Coronary artery (tissue), 2 donors: ENCODE measurements at regions not wholly inside any gene's neighbourhood (a gene's known extent, or its start where the extent isn't known, plus 50 kb on each side); places are given as distances from the start of the nearest gene placed in this dataset.

ENCODE experiments used
- DNase-seq: peaks from one replicate; pipeline ENCODE4 v3.0.0-alpha.2; 2017; ENCODE audit warnings: low spot score
- H3K27ac ChIP-seq, 2 donors: fragments of 200-600 bp; sonication (generic); one replicate each; pipeline ENCODE4 v1.5.1; 2016 to 2019
- H3K4me3 ChIP-seq: fragments of 200-600 bp; sonication (generic); 2 replicates; pipeline ENCODE4 v1.5.1; 2016; ENCODE audit warnings: mild to moderate bottlenecking, moderate library complexity
- TF ChIP-seq, protein P1 (sequence below): fragments of 200-600 bp; sonication (generic); IDR thresholded peaks from one replicate; pipeline ENCODE4 v1.5.1; 2019; ENCODE audit warnings: antibody characterized with exemption

DNA sequence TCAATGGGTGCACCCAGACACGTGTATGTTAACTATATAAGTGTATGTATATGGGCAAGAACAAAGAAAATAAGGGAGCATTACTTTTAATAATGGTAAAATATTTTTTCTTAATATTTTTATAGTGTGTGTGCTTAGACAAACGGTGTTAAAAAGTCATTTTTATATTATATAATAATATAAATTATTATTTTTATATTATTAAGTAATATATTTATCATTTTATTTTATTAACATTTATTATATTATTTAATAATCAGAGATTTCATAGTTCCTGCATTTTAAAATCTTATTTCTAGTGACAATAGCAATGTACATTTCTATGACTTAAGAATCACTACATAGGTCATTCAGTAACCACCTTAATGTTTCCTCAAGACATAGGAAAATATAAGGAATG lies 184.4 kb downstream of the SLITRK5 start:
- no peak for DNase-seq
- Histone ChIP-seq H3K4me3 (no peak overlapping the region), H3K27ac (no peak overlapping the region)
- TF ChIP-seq, protein P1, sequence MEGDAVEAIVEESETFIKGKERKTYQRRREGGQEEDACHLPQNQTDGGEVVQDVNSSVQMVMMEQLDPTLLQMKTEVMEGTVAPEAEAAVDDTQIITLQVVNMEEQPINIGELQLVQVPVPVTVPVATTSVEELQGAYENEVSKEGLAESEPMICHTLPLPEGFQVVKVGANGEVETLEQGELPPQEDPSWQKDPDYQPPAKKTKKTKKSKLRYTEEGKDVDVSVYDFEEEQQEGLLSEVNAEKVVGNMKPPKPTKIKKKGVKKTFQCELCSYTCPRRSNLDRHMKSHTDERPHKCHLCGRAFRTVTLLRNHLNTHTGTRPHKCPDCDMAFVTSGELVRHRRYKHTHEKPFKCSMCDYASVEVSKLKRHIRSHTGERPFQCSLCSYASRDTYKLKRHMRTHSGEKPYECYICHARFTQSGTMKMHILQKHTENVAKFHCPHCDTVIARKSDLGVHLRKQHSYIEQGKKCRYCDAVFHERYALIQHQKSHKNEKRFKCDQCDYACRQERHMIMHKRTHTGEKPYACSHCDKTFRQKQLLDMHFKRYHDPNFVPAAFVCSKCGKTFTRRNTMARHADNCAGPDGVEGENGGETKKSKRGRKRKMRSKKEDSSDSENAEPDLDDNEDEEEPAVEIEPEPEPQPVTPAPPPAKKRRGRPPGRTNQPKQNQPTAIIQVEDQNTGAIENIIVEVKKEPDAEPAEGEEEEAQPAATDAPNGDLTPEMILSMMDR: no peak

DNA sequence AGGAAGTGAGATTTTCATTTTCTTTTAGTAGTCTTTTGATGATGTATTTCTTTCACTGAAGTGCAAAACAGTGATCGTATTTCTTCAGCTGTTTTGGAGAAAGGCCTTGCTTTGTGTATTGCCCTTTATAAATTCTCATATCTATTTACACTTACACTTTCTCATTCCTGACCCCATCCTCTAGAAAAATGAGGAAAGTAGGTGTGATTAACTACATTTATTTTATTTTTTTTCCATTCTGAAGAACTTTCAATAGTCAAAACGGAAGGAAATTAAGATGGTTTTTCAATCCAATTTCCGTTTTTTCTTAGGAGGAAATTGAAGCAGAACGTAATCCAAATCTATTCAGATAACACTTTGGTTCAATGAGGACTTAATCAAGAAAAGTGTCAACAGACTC lies 188.1 kb downstream of the SLITRK5 start:
- no peak overlapping the region for H3K27ac ChIP-seq
- TF ChIP-seq, protein P1: no peak
- no peak overlapping the region for H3K4me3 ChIP-seq
- no peak for DNase-seq

DNA sequence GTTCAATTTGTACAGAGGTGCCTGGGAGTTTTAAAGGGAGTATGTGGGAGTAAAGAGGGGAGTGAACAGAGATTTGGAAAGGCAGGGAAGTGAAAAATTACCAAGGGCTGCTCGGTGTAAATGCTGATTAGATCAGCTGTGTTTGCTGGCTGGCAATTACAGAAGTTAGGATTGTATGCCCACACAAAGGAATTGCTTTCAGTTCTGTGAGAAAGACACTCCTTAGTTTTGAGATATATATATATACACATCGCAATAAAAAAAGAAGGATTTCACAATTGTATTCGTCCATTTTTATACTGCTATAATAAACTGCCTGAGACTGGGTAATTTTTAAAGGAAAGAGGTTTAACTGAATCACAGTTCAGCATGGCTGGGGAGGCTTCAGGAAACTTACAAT lies 196.3 kb downstream of the SLITRK5 start:
- no peak for DNase-seq
- Histone ChIP-seq H3K27ac (no peak overlapping the region), H3K4me3 (no peak overlapping the region)
- TF ChIP-seq, protein P1: no peak

DNA sequence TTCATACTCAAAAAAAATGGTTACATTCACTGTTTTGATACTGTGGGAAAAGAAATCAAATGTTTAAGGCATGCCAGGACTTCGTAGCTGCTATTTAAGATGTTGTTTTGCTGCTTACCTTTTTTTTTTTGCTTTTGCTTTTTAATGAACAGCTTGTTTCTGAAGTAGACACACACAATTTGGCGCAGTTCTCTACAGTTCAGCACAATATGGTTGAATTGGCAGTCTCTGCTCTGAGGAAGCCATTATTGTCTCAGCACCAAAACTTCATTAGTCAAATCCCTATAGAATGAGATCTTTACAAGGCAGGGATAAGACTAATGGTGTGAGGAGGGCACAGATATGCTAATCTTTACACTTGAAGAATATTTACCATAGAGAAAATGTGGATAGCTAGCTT lies 197.6 kb downstream of the SLITRK5 start:
- H3K4me3 ChIP-seq: no peak overlapping the region
- DNase-seq: no peak
- TF ChIP-seq, protein P1: no peak
- H3K27ac ChIP-seq: no peak overlapping the region

DNA sequence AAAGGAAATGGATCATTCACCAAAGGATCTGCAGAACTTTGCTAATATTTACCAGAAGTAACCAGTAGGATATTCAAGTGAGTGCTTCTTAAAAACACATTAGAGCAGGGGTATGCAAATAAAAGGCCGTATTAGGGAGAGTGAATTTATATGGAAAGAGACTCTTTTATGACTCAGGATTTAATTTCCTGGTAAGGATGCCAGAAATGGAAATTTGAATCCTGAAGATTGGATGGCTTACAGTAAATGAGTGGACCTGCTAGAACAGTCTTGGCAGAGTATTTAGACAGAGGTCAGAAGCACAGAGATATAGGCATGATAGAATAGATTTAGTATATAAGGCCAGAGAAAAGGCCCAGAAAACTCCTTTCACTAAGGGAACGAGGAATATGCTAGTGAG lies 201.6 kb downstream of the SLITRK5 start:
- TF ChIP-seq, protein P1: no peak
- no peak overlapping the region for H3K27ac ChIP-seq
- DNase-seq: no peak
- no peak overlapping the region for H3K4me3 ChIP-seq

DNA sequence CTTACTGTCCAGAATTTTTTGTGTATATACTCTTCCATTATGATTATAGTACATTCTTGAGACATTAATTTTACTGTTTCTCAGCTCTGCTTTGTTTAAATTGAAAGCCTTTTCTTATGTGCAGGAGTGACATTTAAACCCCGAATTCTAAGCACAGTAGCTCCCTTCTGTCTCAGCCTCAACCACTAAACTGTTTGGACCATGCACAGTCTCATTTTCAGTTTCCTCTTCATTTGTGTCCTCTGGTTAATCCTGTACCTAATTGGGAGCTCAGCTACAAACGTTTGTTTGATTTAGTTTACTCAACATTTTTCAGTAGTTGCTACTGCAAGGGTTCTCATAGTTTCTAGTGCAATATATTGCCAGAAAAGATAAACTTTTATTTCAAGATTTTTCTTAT lies 206.3 kb downstream of the SLITRK5 start:
- Histone ChIP-seq H3K27ac (no peak overlapping the region), H3K4me3 (no peak overlapping the region)
- TF ChIP-seq, protein P1: no peak
- no peak for DNase-seq

DNA sequence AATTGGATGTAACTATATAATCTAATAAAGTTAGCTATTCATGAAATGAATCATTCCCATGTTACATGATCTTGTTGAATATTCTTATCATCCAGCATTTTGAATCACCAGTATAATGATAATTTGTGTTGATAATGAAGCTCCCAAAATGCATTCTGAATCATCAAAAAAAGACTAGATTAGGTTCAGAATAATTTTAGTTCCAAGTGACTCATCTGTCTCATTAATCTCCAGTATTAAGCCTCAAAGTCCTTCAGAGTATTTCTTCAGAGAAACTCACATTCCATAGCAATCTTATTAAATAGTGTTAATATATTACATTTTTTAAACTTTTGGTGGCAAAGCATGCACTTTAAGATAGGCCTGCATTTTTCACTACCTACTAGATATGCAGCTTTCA lies 207.5 kb downstream of the SLITRK5 start:
- H3K4me3 ChIP-seq: no peak overlapping the region
- TF ChIP-seq, protein P1: no peak
- no peak for DNase-seq
- H3K27ac ChIP-seq: no peak overlapping the region
